Endothelial cell of umbilical vein (primary cell): ENCODE measurements at regions not wholly inside any gene's neighbourhood (a gene's known extent, or its start where the extent isn't known, plus 50 kb on each side); places are given as distances from the start of the nearest gene placed in this dataset.

Experiments used
- BruUV-seq: library from RNA; stranded (reverse); fragments of 400-500 nt; replicated peaks from 2 replicates; lab custom pipeline; 2021; lab: Mats Ljungman, UMichigan
- CTCF ChIA-PET: fragments of 300-600, 350-600 bp; sonication (Branson Sonifier 250); formaldehyde crosslinking; loops from one replicate; lab custom pipeline; 2021; ENCODE audit warnings: antibody characterized with exemption, inconsistent platforms; lab: Charles Lee
- POLR2A ChIA-PET: fragments of 300-600, 350-600 bp; sonication (Branson Sonifier 250); formaldehyde crosslinking; loops from one replicate; lab custom pipeline; 2021; ENCODE audit warnings: antibody characterized with exemption, inconsistent platforms; lab: Charles Lee
- DNase-seq: peaks from one replicate; pipeline ENCODE4 v3.0.0-alpha.2; 2011; ENCODE audit warnings: low read depth, low spot score
- FAIRE-seq: peaks from 2 replicates; lab custom pipeline; 2011; peaks lifted over from hg19 to GRCh38; lab: Jason Lieb, UNC
- H2AFZ ChIP-seq: 2 replicates; pipeline ENCODE4 v1.6.0; 2012; ENCODE audit warnings: low read depth, low read length, control low read depth, inconsistent platforms
- H3K27ac ChIP-seq: 2 replicates; pipeline ENCODE4 v1.5.1; 2011; ENCODE audit warnings: low read depth, mild to moderate bottlenecking, control low read depth, low read length, moderate library complexity; ENCODE audit not compliant: insufficient read depth
- H3K27me3 ChIP-seq, 2 experiments: 2 replicates each; pipeline versions ENCODE4 v1.6.0 to v1.6.1; 2011; ENCODE audit warnings: low read length in 2 of 2, mixed read lengths in 1 of 2; ENCODE audit not compliant: control insufficient read depth in 2 of 2, insufficient read depth in 2 of 2
- H3K36me3 ChIP-seq, 2 experiments: 2 replicates in 1 of 2; 3 replicates in 1 of 2; pipeline ENCODE4 v1.5.1; 2011; ENCODE audit warnings: low read length in 2 of 2, mild to moderate bottlenecking in 1 of 2, moderate library complexity in 1 of 2; ENCODE audit not compliant: control insufficient read depth in 2 of 2, insufficient read depth in 2 of 2; ENCODE audit errors: extremely low read depth in 1 of 2
- H3K4me1 ChIP-seq: 3 replicates; pipeline ENCODE4 v1.5.1; 2011; ENCODE audit warnings: mild to moderate bottlenecking, low read length; ENCODE audit not compliant: control insufficient read depth, insufficient read depth; ENCODE audit errors: extremely low read depth
- H3K4me2 ChIP-seq: 2 replicates; pipeline ENCODE4 v1.6.1; 2011; ENCODE audit warnings: low read length, control low read depth, mixed read lengths; ENCODE audit not compliant: insufficient read depth
- H3K4me3 ChIP-seq, 3 experiments: fragments of 200-600 bp in 1 of 3; sonication (generic), shearing (Covaris generic) in 1 of 3; replicated peaks in 1 of 3; 2 replicates each; pipeline ENCODE4 v1.5.1; 2011 to 2016; ENCODE audit warnings: control low read depth in 3 of 3, low read length in 3 of 3, mild to moderate bottlenecking in 2 of 3, inconsistent platforms in 1 of 3, low read depth in 1 of 3, moderate library complexity in 1 of 3; ENCODE audit not compliant: insufficient read depth in 1 of 3
- H3K79me2 ChIP-seq: 2 replicates; pipeline ENCODE4 v1.6.0; 2012; ENCODE audit warnings: low read length, inconsistent platforms; ENCODE audit not compliant: control insufficient read depth, insufficient read depth
- H3K9ac ChIP-seq: replicated peaks from 2 replicates; pipeline ENCODE3; 2011; ENCODE audit warnings: low read length, control low read depth; ENCODE audit not compliant: insufficient read depth; ENCODE audit errors: extremely low read depth
- H3K9me1 ChIP-seq: replicated peaks from 3 replicates; pipeline ENCODE4 v1.6.0; 2011; ENCODE audit warnings: mild to moderate bottlenecking, low read length; ENCODE audit not compliant: control insufficient read depth, insufficient read depth; ENCODE audit errors: extremely low read depth
- H3K9me3 ChIP-seq: replicated peaks from 2 replicates; pipeline ENCODE4 v1.5.1; 2012; ENCODE audit warnings: low read length, inconsistent platforms; ENCODE audit not compliant: control insufficient read depth, insufficient read depth
- H4K20me1 ChIP-seq: replicated peaks from 2 replicates; pipeline ENCODE3; 2011; ENCODE audit warnings: mild to moderate bottlenecking, low read length; ENCODE audit not compliant: control insufficient read depth, insufficient read depth; ENCODE audit errors: extremely low read depth
- EZH2 ChIP-seq: IDR thresholded peaks from 2 replicates; pipeline ENCODE4 v1.6.1; 2012; ENCODE audit warnings: borderline replicate concordance, low read depth, mild to moderate bottlenecking, moderate library complexity, low read length, inconsistent platforms; ENCODE audit not compliant: severe bottlenecking
- FOS ChIP-seq: IDR thresholded peaks from 2 replicates; pipeline ENCODE4 v1.6.1; 2011; ENCODE audit warnings: mild to moderate bottlenecking, low read length, moderate library complexity, borderline replicate concordance; ENCODE audit not compliant: insufficient read depth
- GATA2 ChIP-seq: IDR thresholded peaks from 2 replicates; pipeline ENCODE4 v1.7.0; 2011; ENCODE audit warnings: low read depth, mild to moderate bottlenecking, moderate library complexity, mixed read lengths, low read length; ENCODE audit not compliant: insufficient read length, insufficient read depth
- JUN ChIP-seq: IDR thresholded peaks from 2 replicates; pipeline ENCODE4 v1.6.1; 2011; ENCODE audit warnings: borderline replicate concordance, low read depth; ENCODE audit not compliant: insufficient read length, insufficient read depth
- MYC ChIP-seq: IDR thresholded peaks from one replicate; pipeline ENCODE4 v1.6.1; 2011; ENCODE audit warnings: mild to moderate bottlenecking, low read depth, low read length
- dilution Hi-C: fragments of 300-500 bp; cut with MboI; formaldehyde crosslinking; loops from one replicate; pipeline ENCODE4 v1.15.0; 2019; ENCODE audit warnings: low sequenced_read_pairs; ENCODE audit not compliant: extremely low pct_ligation_motif_present
- intact Hi-C: fragments of 100-400 bp; cut with micrococcal nuclease; formaldehyde crosslinking; loops from one replicate; pipeline ENCODE4 v1.10.0; 2022
- TF ChIP-seq, protein P1 (sequence below): IDR thresholded peaks from 2 replicates; pipeline ENCODE4 v1.6.1; 2011; ENCODE audit not compliant: insufficient read depth, insufficient read length
- TF ChIP-seq, protein P2 (sequence below), 2 donors: IDR thresholded peaks; 1 replicate in 1 of 2; 2 replicates in 1 of 2; pipeline ENCODE4 v1.5.1; 2011; ENCODE audit warnings: low read length in 2 of 2, mild to moderate bottlenecking in 2 of 2, moderate library complexity in 2 of 2, control low read depth in 1 of 2, inconsistent platforms in 1 of 2, low read depth in 1 of 2; ENCODE audit not compliant: insufficient read depth in 1 of 2; ENCODE audit errors: extremely low read depth in 1 of 2

DNA sequence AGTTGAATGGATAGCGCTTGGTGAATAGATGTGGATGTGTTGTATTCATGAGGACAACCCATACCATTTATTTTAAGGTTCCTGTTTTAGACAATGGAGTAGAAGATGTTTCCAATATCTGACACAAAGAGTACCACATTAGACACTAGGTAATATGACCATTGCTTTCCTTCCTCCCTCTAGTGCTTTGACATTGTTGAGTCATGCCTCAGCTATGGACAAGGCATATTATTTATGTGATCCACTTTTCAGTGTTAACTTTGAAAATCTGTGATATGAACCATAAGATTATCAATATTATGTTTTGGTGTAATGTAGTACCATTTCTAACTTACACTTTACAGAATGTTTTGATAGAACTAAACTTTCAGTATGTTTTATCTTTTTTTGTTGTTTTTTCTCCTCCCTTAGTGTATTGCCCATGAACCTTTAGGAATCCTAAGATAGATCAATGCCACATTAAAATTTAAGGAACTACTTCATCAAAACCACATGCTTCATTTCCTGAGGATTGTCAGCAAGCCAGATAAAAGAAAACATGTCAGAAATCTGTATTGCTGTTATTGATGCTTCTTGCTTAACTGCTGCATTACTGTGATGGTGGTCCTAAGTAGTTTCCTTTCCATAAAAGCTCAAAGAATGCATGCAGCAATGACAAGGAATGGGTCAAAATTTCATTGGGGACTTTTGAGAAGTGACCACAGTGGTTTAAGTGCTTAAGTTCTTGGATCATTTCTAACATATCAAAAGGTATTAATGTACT, 105.0 kb downstream of the PCDH7 start:
- CTCF ChIA-PET: no interaction called here
- Histone ChIP-seq H4K20me1 (no peaks in the 10 kb centered on the region), H3K36me3 (no peaks in the 10 kb centered on the region), H3K27me3 (no peaks in the 10 kb centered on the region), H3K4me3 (no peak overlapping the region), H2AFZ (no peak overlapping the region), H3K27ac (no peak overlapping the region), H3K9ac (no peak overlapping the region), H3K79me2 (no peaks in the 10 kb centered on the region), H3K4me2 (no peak overlapping the region), H3K9me1 (no peaks in the 10 kb centered on the region), H3K9me3 (no peaks in the 10 kb centered on the region), H3K4me1 (peaks cover 8% of the 10 kb centered on the region)
- FAIRE-seq (no peak), DNase-seq (peak; percentile 8)
- no TSS peak for BruUV-seq
- intact Hi-C loops: no loop called here
- no peak for TF ChIP-seq EZH2
- TF ChIP-seq FOS: peak; percentile 55
- dilution Hi-C loops: no loop called here
- POLR2A ChIA-PET: no interaction called here

DNA sequence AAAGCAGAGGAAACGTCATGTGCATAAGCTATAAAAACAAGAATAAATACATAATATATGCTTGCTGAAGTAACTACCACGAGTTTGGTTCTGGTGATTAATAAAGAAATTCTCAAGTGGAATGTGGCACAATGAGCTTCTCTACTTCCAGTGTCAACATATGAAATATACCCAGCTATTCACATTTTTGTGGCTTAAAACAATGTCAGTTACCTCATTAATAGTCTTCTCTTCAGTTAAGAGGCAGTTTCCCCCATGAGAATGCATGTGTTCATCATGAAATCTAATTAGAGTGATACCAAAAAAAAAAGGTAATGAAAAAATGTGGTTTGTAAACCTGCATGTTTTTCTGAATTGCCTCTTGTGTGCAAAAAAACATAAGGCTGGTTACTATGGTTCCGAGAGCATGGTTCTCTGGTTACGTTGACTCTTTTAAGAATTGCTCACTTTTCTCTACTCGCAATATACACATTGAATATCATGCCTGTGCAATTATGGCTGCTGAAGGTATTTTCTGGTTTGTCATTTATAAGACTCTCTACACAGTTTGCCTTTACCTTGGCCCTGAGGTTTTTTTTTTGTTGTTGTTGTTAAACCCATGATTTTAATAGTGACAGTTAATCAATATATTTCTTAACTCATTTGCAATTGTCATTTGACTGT, 108.2 kb downstream of the PCDH7 start:
- FAIRE-seq (no peak), DNase-seq (no peak)
- CTCF ChIA-PET: interaction anchor here (1.3 to 1.6 kb wide), 2 partner anchors 13 to 61 kb away, joined by 3 read pairs; no protein-coding TSS in a partner anchor
- no peaks in the 10 kb centered on the region for H4K20me1 ChIP-seq
- POLR2A ChIA-PET: no interaction called here
- H2AFZ ChIP-seq: no peak overlapping the region
- no peak overlapping the region for H3K9ac ChIP-seq
- TF ChIP-seq, protein P1, sequence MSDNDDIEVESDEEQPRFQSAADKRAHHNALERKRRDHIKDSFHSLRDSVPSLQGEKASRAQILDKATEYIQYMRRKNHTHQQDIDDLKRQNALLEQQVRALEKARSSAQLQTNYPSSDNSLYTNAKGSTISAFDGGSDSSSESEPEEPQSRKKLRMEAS: no peak
- TF ChIP-seq EZH2 (no peak), GATA2 (no peak), MYC (no peak), FOS (no peak), JUN (no peak)
- TF ChIP-seq, protein P2, sequence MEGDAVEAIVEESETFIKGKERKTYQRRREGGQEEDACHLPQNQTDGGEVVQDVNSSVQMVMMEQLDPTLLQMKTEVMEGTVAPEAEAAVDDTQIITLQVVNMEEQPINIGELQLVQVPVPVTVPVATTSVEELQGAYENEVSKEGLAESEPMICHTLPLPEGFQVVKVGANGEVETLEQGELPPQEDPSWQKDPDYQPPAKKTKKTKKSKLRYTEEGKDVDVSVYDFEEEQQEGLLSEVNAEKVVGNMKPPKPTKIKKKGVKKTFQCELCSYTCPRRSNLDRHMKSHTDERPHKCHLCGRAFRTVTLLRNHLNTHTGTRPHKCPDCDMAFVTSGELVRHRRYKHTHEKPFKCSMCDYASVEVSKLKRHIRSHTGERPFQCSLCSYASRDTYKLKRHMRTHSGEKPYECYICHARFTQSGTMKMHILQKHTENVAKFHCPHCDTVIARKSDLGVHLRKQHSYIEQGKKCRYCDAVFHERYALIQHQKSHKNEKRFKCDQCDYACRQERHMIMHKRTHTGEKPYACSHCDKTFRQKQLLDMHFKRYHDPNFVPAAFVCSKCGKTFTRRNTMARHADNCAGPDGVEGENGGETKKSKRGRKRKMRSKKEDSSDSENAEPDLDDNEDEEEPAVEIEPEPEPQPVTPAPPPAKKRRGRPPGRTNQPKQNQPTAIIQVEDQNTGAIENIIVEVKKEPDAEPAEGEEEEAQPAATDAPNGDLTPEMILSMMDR (IDR thresholded peaks at IDR 0.05; ENCODE audit: extremely low read depth in 1 of 2, insufficient read depth in 1 of 2, low read depth in 1 of 2, low read length in 2 of 2): no peak
- dilution Hi-C loops: no loop called here
- intact Hi-C loops: no loop called here
- no peaks in the 10 kb centered on the region for H3K36me3 ChIP-seq
- H3K9me3 ChIP-seq: no peaks in the 10 kb centered on the region
- no peaks in the 10 kb centered on the region for H3K27me3 ChIP-seq
- peaks cover 13% of the 10 kb centered on the region for H3K4me1 ChIP-seq
- no peaks in the 10 kb centered on the region for H3K9me1 ChIP-seq
- H3K4me3 ChIP-seq: no peak overlapping the region
- H3K79me2 ChIP-seq: no peaks in the 10 kb centered on the region
- H3K4me2 ChIP-seq: no peak overlapping the region
- BruUV-seq: no TSS peak
- no peak overlapping the region for H3K27ac ChIP-seq
